Naive B cell (primary cell): ENCODE measurements at regions not wholly inside any gene's neighbourhood (a gene's known extent, or its start where the extent isn't known, plus 50 kb on each side); places are given as distances from the start of the nearest gene placed in this dataset.
"Not testable (repeated sequence)": the region's sequence is repeated elsewhere in the genome, so short reads cannot be mapped to it uniquely, and the experiment has no call there.

ENCODE experiments used
- ATAC-seq, 2 donors: fragments of 150-1000 bp; cut with Tn5 transposase; 2 replicates each; pipeline ENCODE4 v1.10.0; 2021; ENCODE audit warnings: low read depth in 2 of 2, mild to moderate bottlenecking in 2 of 2, moderate library complexity in 2 of 2
- DNase-seq: peaks from one replicate; pipeline ENCODE4 v3.0.0; 2022
- H3K27ac Mint-ChIP-seq, 6 donors: one replicate each; pipeline ENCODE4 v1.8.0; 2020 to 2022; ENCODE audit warnings: mild to moderate bottlenecking in 6 of 6, mixed read lengths in 6 of 6, moderate library complexity in 5 of 6, inconsistent platforms in 2 of 6
- H3K27me3 Mint-ChIP-seq, 3 donors: one replicate each; pipeline ENCODE4 v1.8.0; 2021 to 2022; ENCODE audit warnings: mixed read lengths in 3 of 3, mild to moderate bottlenecking in 1 of 3
- H3K36me3 Mint-ChIP-seq, 2 donors: one replicate each; pipeline ENCODE4 v1.8.0; 2020 to 2022; ENCODE audit warnings: mixed read lengths in 2 of 2, inconsistent platforms in 1 of 2, mild to moderate bottlenecking in 1 of 2
- H3K4me1 Mint-ChIP-seq, 3 donors: one replicate each; pipeline ENCODE4 v1.8.0; 2020 to 2022; ENCODE audit warnings: mixed read lengths in 3 of 3, inconsistent platforms in 1 of 3, mild to moderate bottlenecking in 1 of 3, moderate library complexity in 1 of 3
- H3K4me3 Mint-ChIP-seq, 8 donors: one replicate each; pipeline ENCODE4 v1.8.0; 2020 to 2022; ENCODE audit warnings: mild to moderate bottlenecking in 8 of 8, mixed read lengths in 8 of 8, moderate library complexity in 8 of 8, inconsistent platforms in 2 of 8
- H3K9me3 Mint-ChIP-seq, 7 donors: one replicate each; pipeline ENCODE4 v1.8.0; 2020 to 2022; ENCODE audit warnings: mixed read lengths in 7 of 7, mild to moderate bottlenecking in 5 of 7, inconsistent platforms in 2 of 7, moderate library complexity in 1 of 7

- peaks cover 0 to 7% (median 0%) of the 10 kb centered on the region in 7 donors for H3K9me3 Mint-ChIP-seq
- no peaks in the 10 kb centered on the region for H3K4me1 Mint-ChIP-seq
- no peaks in the 10 kb centered on the region for H3K27me3 Mint-ChIP-seq
- no peak for ATAC-seq
- DNase-seq, result no peak
- H3K4me3 Mint-ChIP-seq, result no peak overlapping the region
- no peaks in the 10 kb centered on the region for H3K36me3 Mint-ChIP-seq
- no peak overlapping the region for H3K27ac Mint-ChIP-seq
These were observed 265.8 kb upstream of the SOX9 start for GRCh38 chr17:71855010-71855409.

DNA sequence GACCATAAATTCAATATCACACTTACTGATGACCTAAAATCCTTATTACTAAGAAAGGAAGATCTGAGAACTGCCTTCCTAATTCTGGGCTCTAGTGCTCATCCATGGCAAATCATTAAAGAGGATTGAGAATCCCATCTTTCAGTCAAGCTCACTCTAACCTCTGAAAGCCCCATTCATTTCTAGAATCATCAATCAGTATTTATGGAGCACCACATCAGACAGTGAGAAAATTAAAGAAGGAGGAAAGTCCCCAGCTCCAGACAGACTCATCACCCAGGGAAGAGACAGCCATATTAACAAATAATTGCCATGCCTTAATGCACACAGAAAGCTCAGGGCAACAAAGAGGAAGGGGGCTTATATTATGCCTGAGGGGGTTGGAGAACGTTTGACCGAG is 256.1 kb upstream of the SOX9 start:
- Mint-ChIP-seq H3K36me3 (no peaks in the 10 kb centered on the region), H3K9me3 (peaks cover 0 to 9% (median 0%) of the 10 kb centered on the region in 7 donors), H3K27me3 (no peaks in the 10 kb centered on the region)

DNA sequence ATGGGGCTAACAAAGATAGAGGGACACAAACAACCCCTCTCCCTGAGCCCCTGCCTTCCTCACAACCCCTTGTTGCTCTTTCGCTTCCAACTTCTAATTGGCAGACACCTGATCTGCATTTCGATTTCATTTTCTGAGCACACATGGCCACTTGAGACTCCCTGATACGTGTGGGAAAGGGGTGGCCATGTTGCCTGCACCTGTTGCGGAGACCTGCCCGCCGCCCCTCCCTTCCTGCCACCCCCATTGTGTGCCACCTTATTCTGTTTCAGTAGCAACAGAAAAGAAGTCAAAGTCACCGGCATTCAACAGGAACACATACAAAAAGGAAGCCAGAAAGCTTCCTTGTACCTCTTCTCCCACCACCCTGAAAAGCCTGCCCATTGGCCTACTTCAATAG is 254.7 kb upstream of the SOX9 start:
- H3K36me3 Mint-ChIP-seq, result no peaks in the 10 kb centered on the region
- H3K27me3 Mint-ChIP-seq, result no peaks in the 10 kb centered on the region
- no peak overlapping the region for H3K4me3 Mint-ChIP-seq
- H3K9me3 Mint-ChIP-seq, result peaks cover 0 to 9% (median 0%) of the 10 kb centered on the region in 7 donors
- no peak overlapping the region for H3K27ac Mint-ChIP-seq
- DNase-seq (no peak), ATAC-seq (no peak)
- no peaks in the 10 kb centered on the region for H3K4me1 Mint-ChIP-seq

More for the DNA sequence above, 256.1 kb upstream of the SOX9 start:
- Mint-ChIP-seq H3K4me3 (no peak overlapping the region), H3K4me1 (no peaks in the 10 kb centered on the region), H3K27ac (no peak overlapping the region)
- ATAC-seq (no peak), DNase-seq (no peak)

GRCh38 chr17:71869293-71869692 is 251.5 kb upstream of the SOX9 start:
- no peak for ATAC-seq
- Mint-ChIP-seq H3K36me3 (no peaks in the 10 kb centered on the region), H3K4me1 (no peaks in the 10 kb centered on the region), H3K9me3 (peaks cover 0 to 9% (median 0%) of the 10 kb centered on the region in 7 donors), H3K4me3 (no peak overlapping the region), H3K27me3 (no peaks in the 10 kb centered on the region), H3K27ac (no peak overlapping the region)
- no peak for DNase-seq

DNA sequence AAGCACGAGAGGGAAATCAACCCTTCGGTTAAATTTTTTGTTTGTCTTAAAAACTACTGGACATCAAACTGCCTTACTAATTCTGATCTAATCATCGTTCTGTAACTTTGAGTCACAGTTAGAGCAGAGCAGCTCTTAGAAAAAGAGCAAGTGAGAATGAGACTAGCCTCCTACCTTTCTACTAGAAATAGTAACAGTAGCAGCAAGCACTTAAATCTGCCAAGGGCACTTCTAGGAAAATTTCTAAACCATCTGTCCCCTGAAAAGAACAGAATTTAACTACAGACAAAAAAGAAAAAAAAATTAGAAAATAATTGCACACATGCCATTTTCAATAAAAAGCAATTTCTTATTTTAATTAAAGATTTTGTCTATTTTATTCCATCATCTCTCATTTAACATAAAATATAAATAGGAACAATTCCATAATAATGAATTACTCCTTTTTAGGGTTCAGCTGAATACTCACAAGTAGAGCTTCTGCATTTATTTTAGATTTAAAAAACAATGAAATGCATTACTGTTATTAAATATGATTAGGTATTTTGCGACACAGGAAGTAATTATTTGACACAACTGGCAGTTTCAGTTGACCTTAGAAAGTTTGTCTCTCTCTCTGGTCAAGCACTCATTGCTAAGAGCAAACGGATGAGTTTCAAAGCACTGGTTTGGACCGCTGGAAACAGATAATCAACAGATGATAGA is 250.8 kb upstream of the SOX9 start:
- Mint-ChIP-seq H3K4me1 (no peaks in the 10 kb centered on the region), H3K9me3 (peaks cover 0 to 9% (median 2%) of the 10 kb centered on the region in 7 donors), H3K36me3 (no peaks in the 10 kb centered on the region), H3K27ac (no peak overlapping the region), H3K27me3 (no peaks in the 10 kb centered on the region), H3K4me3 (no peak overlapping the region)
- DNase-seq (no peak), ATAC-seq (no peak)

- Mint-ChIP-seq H3K36me3 (no peaks in the 10 kb centered on the region), H3K4me1 (no peaks in the 10 kb centered on the region), H3K4me3 (no peak overlapping the region), H3K9me3 (peaks cover 0 to 9% (median 4%) of the 10 kb centered on the region in 7 donors), H3K27ac (no peak overlapping the region), H3K27me3 (no peaks in the 10 kb centered on the region)
- no peak for DNase-seq
- ATAC-seq, result no peak
These were observed 250.3 kb upstream of the SOX9 start for GRCh38 chr17:71870546-71870862.

DNA sequence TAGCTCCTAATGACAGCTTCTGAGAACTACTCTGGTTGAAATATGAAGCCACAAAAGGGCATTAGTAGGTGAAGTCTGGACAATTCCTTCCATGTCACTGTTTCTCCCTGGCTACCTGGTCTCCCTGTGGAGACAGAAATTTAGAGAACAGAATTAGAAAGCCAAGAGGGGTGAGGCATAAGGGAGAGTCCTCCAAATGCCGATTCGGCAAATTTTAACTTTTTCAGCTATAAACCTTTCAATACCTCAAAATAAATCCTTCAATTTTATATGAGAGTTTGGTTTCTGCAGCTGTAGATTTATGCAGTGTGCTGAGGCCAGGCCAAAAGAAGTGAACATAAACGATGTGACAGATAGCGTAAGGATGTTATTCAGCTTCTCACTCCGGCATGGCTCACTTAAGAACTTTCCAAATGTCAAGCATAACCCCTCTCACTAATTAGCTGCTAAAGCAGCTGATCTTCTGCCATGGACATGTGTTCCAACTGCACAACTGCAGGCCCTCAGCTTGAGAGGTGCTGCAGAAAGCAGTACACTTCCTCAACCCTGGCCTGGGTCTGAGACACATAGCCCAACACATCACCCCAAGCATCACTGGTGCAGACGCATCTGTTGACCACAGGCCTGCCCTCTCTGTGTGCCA is 247.9 kb upstream of the SOX9 start:
- Mint-ChIP-seq H3K27ac (no peak overlapping the region), H3K36me3 (no peaks in the 10 kb centered on the region), H3K9me3 (peaks cover 0 to 9% (median 3%) of the 10 kb centered on the region in 7 donors), H3K27me3 (no peaks in the 10 kb centered on the region), H3K4me1 (no peaks in the 10 kb centered on the region), H3K4me3 (no peak overlapping the region)
- DNase-seq (no peak), ATAC-seq (no peak)

DNA sequence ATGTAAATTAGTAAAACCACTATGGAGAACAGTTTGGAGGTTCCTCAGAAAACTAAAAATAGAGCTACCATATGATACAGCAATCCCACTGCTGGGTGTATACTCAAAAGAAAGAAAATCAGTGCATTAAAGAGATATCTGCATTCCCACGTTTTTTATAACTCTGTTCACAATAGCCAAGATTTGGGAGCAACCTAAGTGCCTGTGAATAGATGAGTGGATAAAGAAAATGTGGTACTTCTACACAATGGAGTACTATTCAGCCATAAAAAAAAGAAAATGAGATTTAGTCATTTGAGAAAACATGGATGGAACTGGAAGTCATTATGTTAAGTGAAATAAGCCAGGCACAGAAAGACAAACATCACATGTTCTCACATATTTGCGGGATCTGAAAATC is 246.0 kb upstream of the SOX9 start:
- H3K9me3 Mint-ChIP-seq, H3K4me3 Mint-ChIP-seq: not testable (repeated sequence)
- H3K27ac Mint-ChIP-seq, result peak overlapping the region in 1 of 6 donors; percentile 34

DNA sequence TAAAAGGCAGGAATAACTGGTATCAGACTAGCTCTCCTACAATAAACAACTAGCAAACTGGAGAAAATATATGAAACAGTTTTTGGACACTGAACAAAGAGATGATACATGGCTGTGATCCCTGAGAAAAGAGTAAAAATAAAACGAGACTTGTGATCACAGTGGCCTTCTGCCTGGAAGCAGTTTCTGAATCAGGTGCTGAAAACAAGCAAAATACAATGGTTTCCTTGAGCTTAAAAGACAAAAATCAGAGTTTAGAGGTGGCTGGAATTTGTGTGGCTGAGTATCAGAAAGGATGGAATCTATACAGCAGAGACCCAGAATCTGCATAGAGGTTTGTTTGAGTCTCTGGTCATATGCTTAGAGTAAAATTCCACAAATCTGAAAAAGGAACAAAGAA is 242.5 kb upstream of the SOX9 start:
- Mint-ChIP-seq H3K27ac (no peak overlapping the region), H3K9me3 (peaks cover 0 to 9% (median 3%) of the 10 kb centered on the region in 7 donors), H3K4me3 (no peak overlapping the region)

More for the DNA sequence above, 246.0 kb upstream of the SOX9 start:
- not testable (repeated sequence) for H3K36me3 Mint-ChIP-seq, H3K27me3 Mint-ChIP-seq, H3K4me1 Mint-ChIP-seq, DNase-seq, ATAC-seq

DNA sequence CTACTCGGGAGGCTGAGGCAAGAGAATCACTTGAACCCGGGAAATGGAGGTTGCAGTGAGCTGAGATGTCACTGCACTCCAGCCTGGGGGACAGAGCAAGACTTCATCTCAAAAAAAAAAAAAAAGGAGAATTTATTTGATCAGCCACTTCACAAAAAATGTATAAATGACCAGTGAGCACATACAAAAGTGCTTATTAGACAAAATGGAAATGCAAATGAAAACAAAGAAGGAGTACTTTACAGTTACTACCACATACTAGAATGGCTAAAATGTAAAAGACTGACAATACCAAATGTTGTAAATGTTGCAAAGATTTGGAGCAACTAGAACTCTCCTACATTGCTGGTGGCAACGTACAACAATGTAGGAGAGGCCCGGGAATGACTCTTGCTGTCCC is 241.8 kb upstream of the SOX9 start:
- H3K4me3 Mint-ChIP-seq, result no peak overlapping the region
- no peaks in the 10 kb centered on the region for H3K4me1 Mint-ChIP-seq
- no peak overlapping the region for H3K27ac Mint-ChIP-seq
- no peaks in the 10 kb centered on the region for H3K36me3 Mint-ChIP-seq
- peaks cover 0 to 10% (median 6%) of the 10 kb centered on the region in 7 donors for H3K9me3 Mint-ChIP-seq
- no peak for DNase-seq
- no peak for ATAC-seq
- no peaks in the 10 kb centered on the region for H3K27me3 Mint-ChIP-seq

More for the DNA sequence above, 242.5 kb upstream of the SOX9 start:
- Mint-ChIP-seq H3K4me1 (no peaks in the 10 kb centered on the region), H3K36me3 (no peaks in the 10 kb centered on the region), H3K27me3 (no peaks in the 10 kb centered on the region)
- no peak for ATAC-seq
- no peak for DNase-seq

DNA sequence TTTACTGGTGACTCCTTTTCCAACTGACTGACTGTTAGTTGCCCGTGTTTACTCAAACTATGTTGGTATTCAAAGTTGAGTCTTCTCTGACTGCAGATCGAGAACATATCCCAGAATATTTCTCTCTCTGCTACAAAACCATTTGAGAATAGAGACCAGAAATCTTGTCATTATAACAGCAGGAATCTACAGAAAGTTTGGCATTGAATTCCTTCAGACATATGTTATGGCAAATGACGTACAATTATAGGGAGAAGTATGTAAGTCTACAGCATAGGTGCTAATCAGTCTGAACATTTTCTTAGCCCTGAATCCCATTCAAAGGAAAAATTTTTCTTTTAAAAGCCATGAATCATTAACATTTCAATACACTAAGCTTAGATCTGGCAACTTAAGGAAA is 239.8 kb upstream of the SOX9 start:
- Mint-ChIP-seq H3K4me3 (no peak overlapping the region), H3K27ac (no peak overlapping the region), H3K9me3 (peaks cover 2 to 12% (median 7%) of the 10 kb centered on the region in 7 donors), H3K27me3 (no peaks in the 10 kb centered on the region), H3K36me3 (no peaks in the 10 kb centered on the region), H3K4me1 (no peaks in the 10 kb centered on the region)
- DNase-seq, result no peak
- no peak for ATAC-seq

DNA sequence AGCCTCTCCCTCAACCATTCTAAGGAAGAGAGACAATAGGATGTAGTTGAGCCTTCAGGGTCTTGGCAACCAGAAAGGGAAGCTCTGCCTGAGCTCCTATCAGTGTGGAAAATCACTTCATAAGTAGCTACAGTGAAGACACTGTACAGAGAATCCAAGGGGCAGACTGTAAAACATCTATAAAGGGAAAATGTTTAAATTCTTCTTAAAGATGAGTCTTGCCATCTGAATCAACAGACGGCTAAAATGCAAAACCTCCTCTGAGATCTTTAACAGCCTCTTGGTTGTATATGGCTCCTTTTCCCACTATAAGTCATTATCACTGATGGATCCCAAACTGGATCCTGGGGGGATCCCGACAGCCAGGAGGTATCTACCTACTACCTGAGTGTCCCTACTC is 239.2 kb upstream of the SOX9 start:
- ATAC-seq, result no peak
- Mint-ChIP-seq H3K36me3 (no peaks in the 10 kb centered on the region), H3K4me3 (no peak overlapping the region), H3K27me3 (no peaks in the 10 kb centered on the region), H3K27ac (no peak overlapping the region), H3K4me1 (no peaks in the 10 kb centered on the region), H3K9me3 (peaks cover 2 to 12% (median 7%) of the 10 kb centered on the region in 7 donors)
- no peak for DNase-seq

- no peaks in the 10 kb centered on the region for H3K27me3 Mint-ChIP-seq
- no peak for DNase-seq
- H3K27ac Mint-ChIP-seq, result no peak overlapping the region
- no peak overlapping the region for H3K4me3 Mint-ChIP-seq
- peaks cover 0 to 12% (median 7%) of the 10 kb centered on the region in 7 donors for H3K9me3 Mint-ChIP-seq
- ATAC-seq, result no peak
- H3K4me1 Mint-ChIP-seq, result no peaks in the 10 kb centered on the region
- H3K36me3 Mint-ChIP-seq, result no peaks in the 10 kb centered on the region
These were observed 237.6 kb upstream of the SOX9 start for GRCh38 chr17:71883258-71883657.

DNA sequence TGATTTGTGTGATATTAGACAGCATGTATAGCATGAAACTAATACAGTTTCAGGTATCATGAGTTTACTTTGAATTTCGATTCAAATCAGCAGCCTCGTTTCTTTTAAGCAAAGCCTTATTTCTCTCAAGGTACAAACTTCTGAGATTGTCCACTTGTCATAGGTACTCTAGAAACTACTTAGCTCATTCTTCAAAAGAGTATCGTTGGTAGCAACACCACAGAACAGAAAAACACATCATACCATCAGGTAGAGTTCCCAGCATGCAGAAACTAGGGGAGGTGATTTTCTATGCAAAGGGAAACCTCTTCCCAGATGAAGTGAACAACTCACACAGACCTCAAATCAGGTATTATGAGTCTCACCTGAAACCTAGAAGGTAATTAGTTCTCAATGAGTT is 237.0 kb upstream of the SOX9 start:
- Mint-ChIP-seq H3K4me1 (no peaks in the 10 kb centered on the region), H3K9me3 (peaks cover 0 to 12% (median 7%) of the 10 kb centered on the region in 7 donors), H3K27ac (no peak overlapping the region), H3K4me3 (no peak overlapping the region), H3K27me3 (no peaks in the 10 kb centered on the region), H3K36me3 (no peaks in the 10 kb centered on the region)
- no peak for ATAC-seq
- DNase-seq, result no peak
